GM18868 (cell line): ENCODE measurements at regions not wholly inside any gene's neighbourhood (a gene's known extent, or its start where the extent isn't known, plus 50 kb on each side); places are given as distances from the start of the nearest gene placed in this dataset.

Experiments used
- ATAC-seq: cut with Tn5 transposase; IDR thresholded peaks from one replicate; pipeline ENCODE4 v1.9.1; 2021; ENCODE audit warnings: mild to moderate bottlenecking, moderate library complexity; ENCODE audit not compliant: unreplicated experiment

DNA sequence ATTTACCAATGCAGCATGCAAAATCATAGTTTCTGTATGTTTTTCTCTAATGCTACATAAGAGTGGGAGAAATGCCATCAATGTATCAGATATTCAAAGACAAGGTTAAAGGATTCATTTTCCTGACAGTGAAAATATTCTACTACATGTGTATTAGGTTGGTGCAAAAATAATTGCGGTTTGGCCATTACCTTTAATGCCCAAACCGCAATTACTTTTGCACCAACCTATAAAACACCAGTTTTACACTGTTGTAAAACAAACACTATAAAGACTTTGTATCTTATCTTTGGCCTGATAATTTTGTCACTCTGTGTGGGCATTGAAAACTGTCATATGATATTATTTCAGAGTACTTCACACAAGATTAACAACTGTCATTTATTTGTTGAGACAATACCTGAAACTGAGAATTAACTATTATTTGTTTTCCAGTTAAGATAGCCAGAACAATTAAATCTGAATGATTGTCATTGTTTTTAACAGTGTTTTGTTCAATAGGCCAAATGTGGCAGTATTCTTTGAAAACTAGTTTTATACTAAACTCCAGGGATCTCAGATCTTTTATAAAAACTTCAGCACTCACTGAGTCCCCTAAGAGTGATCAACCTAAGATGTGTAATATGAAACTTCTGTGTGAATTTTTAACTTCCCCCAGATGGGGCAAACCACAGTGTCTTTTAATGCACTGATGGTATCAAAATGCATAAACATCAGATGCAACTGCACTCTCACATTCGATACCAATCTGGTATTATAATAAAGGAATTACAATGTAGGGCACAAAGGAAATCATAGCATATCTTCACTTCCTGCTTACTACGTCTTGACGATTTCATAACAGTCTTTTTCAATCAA is 53.8 kb upstream of the FBN2 start:
- ATAC-seq: no peak

DNA sequence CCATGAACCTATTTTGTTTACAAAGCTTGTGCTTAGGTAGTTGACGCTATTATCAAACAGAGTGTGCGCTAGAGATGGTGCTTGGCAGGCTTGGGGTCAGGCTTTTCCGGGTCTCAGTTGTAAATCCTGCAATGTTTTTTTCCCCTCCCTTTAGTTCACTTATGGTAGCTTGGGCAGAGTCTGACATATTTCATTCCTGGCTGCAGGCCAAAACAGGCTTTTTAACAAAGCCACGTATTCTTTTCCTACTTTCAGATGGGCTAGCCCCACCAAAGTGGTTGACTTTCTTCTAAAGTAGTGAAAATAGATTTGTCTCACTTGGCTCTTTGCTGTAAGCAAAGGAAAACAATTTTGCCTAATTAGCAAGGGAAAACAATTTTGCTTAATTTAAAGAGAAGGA is 58.0 kb upstream of the FBN2 start:
- ATAC-seq: no peak

- no peak for ATAC-seq
Observed at GRCh38 chr5:128597156-128597555, 59.1 kb upstream of the FBN2 start.

DNA sequence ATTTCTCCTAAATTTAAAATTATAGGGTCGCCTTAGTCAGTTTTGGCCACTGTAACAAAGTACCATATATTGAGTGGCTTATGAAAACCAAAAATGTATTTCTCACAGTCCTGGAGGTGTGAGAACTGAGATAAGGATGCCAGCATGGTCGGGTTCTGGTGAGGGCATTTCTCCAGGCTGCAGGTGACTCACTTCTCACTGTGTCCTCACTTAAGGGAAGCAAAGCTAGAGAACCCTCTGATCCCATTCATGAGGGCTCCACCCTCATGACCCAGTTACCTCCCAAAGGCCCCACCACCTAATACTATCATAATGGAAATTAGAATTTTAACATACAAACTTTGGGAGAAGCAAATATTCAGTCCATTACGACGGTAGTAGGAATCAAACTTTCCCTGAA is 75.1 kb upstream of the FBN2 start:
- no peak for ATAC-seq

DNA sequence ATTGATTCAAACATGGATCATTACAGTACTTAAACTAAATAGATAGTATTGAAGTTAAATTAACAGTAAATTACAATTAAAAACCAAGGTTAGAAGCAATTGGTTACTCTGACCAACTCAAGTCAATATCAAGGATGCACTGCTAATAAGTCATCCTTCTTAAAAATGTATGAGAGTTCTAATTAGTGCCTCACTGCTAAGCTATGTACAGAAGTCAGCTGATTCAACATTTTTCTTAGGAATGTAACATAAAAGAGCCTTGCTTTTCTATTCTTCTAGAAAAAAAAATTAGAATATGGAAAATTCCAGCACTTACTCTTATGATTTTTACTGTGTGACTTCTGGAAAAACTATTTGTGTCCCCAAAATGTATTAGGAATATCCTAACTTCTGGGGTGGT is 75.7 kb upstream of the FBN2 start:
- ATAC-seq: no peak

DNA sequence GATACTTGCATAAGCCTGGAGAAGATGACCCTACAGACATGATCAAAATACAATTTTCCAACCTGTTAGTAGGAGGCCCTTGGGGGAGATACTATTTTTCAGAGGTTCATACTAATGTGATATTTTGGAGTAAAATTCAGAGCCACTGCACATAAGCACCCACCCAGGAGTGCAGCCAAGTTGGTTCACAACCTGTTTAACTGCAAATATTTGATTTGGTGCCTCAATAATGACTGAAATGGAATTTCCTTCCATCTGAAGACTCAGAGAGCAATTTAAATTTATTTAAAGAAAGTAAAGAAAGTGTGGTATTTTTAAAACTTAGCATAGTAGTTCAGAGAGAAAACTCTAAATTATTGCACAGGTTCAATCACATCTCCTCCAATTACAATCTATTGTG is 77.5 kb upstream of the FBN2 start:
- no peak for ATAC-seq

DNA sequence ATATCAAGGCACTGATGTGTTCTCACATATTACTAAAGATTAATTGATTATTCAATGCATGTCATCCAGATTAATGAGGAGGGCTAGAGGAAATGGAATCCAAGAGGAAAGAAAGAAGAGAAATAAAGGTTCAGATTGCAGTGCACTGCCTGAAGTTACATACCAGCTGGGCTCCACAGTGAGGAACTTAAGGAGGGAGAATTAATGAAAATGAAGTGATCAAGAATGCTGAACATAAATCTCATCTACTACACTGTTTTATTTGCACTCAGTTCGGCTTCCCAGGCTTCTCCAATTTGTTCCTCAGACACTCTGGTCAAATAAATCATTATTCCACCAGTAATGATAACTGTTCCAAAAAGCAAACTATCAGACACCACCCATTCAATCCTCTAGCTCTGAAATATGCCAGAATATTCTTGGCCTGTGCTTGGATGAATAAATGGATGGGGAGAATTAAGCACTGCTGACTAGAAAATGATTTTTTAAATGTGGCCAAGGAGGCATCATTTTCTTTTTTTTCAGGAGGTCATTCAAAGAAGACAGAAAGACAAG is 88.6 kb upstream of the FBN2 start:
- no peak for ATAC-seq

GRCh38 chr5:128627939-128628338 is 89.9 kb upstream of the FBN2 start:
- ATAC-seq: no peak

DNA sequence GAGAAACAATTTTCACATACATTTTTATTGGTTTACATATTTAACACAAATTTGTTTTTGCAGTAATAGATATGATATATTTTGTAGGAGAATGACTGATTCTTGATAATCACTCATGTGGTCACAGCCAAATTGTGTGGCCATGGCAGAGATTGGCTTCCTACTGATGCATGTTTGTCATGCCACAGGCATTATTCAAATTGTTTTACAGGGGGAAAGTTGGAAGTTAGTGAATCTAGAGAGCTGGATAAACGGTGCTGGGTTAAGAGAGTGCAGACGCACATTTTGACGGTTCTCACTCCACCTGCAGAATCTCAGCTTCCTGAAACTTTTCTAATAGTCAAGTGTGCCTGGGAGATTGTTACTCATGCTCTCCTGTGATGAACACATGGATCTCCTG is 91.1 kb upstream of the FBN2 start:
- no peak for ATAC-seq

DNA sequence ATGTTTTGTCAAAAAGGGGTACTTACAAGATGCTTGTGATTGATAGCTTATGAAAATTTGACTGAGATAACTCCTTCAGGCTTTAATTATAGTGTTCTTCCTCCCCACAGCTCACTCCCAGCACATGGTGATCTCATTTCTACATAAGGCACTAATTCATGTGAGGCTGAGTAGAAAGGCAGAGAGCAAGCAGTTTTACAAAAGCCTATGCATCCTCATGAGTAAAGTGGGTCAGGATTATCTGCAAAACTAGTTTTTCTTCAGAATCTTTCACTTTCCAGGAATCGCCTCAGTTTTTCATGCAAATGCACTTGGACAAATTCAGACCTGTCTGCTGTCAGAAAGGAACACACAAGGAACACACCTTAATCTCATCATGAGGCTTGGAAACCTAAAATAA is 92.1 kb upstream of the FBN2 start:
- no peak for ATAC-seq

DNA sequence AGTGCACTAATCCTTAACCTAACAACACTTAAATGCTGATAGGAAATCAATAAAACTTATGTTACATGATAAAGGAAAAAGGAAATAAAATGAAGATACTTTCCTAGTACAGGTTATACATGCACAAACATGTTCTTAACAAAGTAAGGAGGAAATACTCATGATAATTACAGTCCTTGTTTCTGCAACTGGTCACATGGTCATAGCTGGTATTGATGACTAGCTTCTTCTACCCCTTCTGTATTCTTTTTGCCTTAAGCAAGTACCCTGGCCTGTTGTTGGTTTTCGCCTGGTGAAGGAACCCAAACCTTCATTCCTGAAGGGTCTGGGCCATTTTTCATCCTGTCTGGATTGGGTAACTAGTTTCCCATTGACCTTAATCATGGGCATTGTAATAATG is 93.7 kb upstream of the FBN2 start:
- no peak for ATAC-seq

DNA sequence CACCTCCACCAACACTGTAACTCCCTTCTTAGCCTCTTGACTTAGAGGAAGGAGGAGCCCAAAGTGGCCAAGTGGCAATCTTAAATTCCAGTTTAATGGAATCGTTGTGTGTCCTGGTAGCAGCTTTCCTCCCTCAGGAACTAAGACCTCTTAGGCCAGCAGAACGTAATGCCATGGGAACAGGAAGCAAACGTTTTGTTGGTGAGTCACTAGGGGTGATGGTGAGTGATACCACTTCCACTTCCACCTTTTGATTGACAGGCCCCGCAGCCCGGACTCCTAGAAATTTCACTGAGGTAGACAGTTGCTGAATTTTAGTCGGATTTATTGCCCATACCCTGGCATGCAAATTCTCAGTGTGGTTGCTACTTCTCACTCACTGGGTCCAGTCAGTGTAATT is 94.2 kb upstream of the FBN2 start:
- ATAC-seq: no peak

- no peak for ATAC-seq
Observed at GRCh38 chr5:128633901-128634300, 95.9 kb upstream of the FBN2 start.

DNA sequence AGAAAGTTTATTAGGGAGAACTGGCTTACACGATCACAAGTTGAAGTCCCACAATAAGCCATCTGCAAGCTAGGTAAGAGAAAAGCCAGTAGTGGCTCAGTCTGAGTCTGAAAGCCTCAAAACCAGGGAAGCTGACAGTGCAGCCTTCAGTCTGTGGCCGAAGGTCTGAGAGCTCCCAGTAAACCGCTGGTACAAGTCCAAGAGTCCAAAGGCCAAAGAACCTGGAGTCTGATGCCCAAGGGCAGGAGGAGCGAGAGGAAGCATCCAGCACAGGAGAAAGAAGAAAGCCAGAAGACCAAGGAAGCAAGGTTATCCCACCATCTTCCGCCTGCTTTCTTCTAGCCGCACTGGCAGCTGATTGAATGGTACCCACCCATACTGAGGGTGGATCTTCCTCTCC is 97.3 kb upstream of the FBN2 start:
- ATAC-seq: no peak

DNA sequence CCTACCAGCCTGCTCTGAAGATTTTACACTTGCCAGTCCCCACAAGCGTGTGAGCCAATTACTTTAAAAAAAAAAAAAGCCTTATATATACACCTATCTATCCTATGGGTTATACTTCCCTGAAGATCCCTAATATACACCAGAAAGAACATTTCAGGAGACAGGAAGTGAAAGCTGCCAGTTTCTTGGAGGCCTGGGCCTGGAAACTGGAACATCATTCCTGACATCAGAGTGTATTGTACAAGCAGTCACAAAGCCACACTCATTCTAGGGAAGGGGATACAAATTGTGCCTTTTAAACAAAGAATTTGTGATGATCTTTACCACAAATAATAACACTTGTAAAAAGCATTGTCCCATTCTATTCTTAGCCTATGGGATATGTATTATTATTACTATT is 98.3 kb upstream of the FBN2 start:
- no peak for ATAC-seq

DNA sequence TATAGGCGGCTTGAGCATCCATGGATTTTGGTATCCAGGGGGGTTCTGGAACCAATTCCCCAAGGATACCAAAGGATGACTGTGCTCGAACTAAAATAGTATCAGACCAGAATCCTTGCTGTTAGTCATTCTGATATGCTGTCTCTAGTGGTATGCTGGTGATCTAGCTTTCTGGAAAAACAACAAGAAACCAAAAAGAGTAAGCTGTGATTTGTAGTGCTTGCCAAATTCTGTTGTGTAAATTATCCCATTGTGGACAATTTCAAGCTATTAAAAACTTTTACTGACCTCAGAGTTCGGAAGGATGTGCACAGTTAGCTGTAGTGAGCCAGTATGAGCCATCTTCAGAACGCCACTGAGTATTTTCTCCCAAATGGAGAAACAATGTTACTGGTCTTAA is 99.0 kb upstream of the FBN2 start:
- ATAC-seq: no peak

- ATAC-seq: no peak
Observed at GRCh38 chr5:128641861-128642260, 103.8 kb upstream of the FBN2 start.

- ATAC-seq: peak; percentile 65
Observed at GRCh38 chr5:128644863-128645262, 106.8 kb upstream of the FBN2 start.

GRCh38 chr5:128645581-128645980 is 107.5 kb upstream of the FBN2 start:
- no peak for ATAC-seq

DNA sequence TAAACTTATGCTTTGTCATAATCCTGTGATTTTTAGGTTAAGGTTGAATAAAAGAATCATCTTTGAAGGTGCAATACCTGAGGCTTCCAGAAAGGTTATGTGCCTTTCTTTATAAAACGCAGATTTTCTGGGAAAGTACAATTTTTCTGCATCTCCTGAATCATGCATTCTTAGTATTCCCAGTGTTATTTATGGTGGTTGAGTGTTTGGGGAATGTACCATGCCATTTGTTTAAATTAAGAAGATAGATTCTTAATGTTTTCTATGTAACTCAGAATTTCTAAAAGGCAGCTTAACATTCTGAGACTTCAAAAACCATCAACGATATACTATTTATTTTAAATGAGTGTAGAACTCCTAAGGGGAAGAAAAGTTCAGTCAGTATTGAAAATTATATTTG is 108.1 kb upstream of the FBN2 start:
- no peak for ATAC-seq

DNA sequence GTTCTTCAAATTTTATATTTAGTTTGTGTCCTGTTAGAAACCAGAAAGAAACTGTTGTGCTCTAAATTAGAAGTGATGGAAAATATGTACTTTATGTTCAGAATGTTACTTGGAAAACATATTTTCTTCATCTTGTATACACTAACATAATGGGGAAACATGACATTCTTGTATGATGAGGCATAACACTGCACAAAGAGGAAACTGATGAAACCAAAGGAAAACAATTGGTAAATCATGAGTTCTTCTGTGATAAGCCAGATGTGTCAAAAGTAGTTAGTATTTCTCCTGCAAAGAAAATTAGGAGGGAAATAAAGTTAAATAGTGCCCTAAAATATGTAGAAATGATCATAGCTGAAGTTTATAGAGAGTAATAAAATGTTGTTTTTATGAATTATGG is 111.1 kb upstream of the FBN2 start:
- no peak for ATAC-seq

DNA sequence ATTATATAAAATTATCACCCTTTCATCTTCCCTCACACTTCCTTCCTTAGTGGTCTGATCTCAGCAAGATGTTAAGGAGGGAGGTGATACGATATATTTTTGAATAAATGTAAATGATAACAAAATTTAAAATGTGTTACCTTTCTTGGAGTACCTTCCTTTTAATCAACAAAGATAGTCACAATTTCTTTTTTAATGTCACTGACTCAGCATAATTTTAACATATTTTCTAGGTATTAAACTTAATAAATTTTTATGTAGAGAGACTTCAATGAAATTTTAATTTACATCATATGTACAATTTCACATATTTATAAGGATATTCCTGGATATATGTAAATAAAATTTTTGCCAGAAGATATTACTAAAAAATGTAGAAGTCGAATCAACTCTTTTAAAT is 125.0 kb upstream of the FBN2 start:
- ATAC-seq: no peak
